NT2/D1 (cell line): ENCODE measurements at regions not wholly inside any gene's neighbourhood (a gene's known extent, or its start where the extent isn't known, plus 50 kb on each side); places are given as distances from the start of the nearest gene placed in this dataset.

ENCODE experiments used
- YY1 ChIP-seq: IDR thresholded peaks from 2 replicates; pipeline ENCODE4 v1.6.1; 2011; ENCODE audit not compliant: insufficient read length, insufficient read depth
- ZNF274 ChIP-seq: IDR thresholded peaks from 2 replicates; pipeline ENCODE4 v1.6.1; 2011; ENCODE audit warnings: mild to moderate bottlenecking, low read depth, low read length

GRCh38 chr3:116770815-116771450 lies 61.4 kb downstream of the TUSC7 start:
- TF ChIP-seq ZNF274 (no peak), YY1 (no peak)
